NK-92 treated with Interleukin-12 subunit alpha and Interleukin-12 subunit beta, amount 100 ng/mL, for 24 hours (cell line): ENCODE measurements at regions not wholly inside any gene's neighbourhood (a gene's known extent, or its start where the extent isn't known, plus 50 kb on each side); places are given as distances from the start of the nearest gene placed in this dataset.

Experiments used
- DNase-seq: peaks from one replicate; lab custom pipeline; 2025; lab: John Stamatoyannopoulos, UW

GRCh38 chr4:53775381-53775780 is 184.1 kb upstream of the LNX1 start:
- no peak for DNase-seq

DNA sequence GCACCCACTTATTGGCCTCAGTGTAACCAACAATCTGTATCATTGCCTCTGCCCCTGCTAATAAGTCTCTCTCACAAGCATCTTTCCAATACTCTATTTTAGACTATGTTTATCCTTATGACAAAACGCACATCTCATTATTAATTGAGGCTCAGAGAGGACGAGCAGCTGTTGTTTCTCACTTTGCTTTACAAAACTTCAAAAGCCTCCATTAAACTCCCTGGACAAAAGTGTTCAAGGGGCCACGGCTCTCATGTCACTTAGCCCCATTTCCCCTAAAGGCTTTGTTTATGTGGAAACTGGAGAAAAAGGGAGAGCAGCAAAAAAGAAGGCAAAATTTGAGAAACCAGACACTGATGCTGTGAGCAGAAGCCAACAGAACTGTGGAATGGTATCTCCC is 180.0 kb upstream of the LNX1 start:
- DNase-seq, result no peak

- no peak for DNase-seq
Measured at GRCh38 chr4:53767482-53767881, 176.2 kb upstream of the LNX1 start.

DNA sequence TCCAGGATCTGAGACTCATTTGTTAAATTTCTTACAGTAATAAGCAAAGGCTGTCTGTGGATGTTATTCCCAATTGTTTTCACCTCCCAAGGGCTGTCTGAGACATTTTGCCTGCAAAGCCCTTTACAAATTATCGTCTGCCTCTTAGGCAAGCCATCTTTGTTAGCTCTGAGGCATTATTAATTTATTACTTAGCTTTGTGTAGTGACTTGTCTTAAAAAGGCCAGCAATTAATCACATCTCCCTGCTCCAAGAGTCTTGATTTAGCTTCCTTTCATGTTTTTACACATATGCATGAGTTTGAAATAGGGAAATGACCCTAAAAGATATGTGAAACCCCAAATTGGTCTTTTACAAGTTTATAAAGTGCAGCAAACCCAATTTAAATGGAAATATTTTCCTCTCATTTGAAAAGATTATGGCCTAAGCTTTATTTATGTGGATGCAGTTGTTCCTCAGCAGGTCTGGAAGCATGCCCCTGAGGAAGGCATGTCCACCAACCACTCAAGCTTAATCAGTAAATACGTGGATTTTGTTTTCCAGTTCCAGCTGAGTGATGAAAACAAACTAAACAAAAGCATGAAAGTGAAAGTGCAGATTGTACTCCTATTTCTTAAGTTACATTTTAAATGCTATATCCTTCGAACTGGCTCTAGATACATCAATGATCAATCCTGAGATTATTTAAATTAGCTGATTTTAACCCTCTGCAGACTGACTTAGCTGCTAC is 173.6 kb upstream of the LNX1 start:
- no peak for DNase-seq

DNA sequence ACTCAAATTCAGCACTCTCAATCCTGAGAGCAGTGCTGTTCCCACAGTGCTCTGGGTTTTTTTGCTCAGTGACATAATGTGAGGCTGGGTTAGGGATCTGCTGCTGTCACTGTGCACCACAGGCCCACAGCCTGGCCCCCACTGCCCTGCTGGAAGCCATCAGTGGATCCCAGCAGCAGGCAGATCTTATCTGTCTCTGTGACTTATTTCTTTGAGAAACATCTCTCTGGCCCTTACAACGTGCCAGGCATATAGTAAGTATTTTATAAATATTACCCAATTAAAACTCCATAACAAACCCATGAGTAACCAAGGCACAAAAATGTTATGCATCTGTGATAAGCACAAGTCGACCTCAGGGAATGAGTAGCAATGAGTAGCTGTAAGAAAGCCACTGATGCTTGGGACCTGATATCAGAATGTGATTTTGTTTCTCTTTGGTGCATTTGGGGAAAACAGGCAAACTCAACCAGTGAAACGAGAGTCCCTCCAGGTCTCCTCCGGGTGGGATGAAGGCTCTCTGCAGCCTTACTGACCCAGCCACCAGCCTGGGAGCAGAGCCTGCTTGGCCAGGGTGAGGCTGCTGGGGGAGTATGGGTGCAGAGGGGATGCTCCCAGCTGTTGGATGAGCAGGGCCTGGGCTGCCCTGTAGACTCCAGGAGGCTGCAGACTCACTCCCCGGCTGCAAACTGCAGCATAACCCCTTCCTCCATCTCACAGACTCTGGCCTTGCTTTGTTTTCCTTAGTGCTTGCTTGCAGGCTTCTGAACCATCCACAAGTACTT is 172.7 kb upstream of the LNX1 start:
- no peak for DNase-seq

GRCh38 chr4:53755656-53756055 is 164.4 kb upstream of the LNX1 start:
- no peak for DNase-seq

- DNase-seq, result no peak
Measured at GRCh38 chr4:53752124-53752523, 160.8 kb upstream of the LNX1 start.

GRCh38 chr4:53748328-53748772 is 157.1 kb upstream of the LNX1 start:
- DNase-seq, result no peak

GRCh38 chr4:53747401-53747800 is 156.1 kb upstream of the LNX1 start:
- no peak for DNase-seq

DNA sequence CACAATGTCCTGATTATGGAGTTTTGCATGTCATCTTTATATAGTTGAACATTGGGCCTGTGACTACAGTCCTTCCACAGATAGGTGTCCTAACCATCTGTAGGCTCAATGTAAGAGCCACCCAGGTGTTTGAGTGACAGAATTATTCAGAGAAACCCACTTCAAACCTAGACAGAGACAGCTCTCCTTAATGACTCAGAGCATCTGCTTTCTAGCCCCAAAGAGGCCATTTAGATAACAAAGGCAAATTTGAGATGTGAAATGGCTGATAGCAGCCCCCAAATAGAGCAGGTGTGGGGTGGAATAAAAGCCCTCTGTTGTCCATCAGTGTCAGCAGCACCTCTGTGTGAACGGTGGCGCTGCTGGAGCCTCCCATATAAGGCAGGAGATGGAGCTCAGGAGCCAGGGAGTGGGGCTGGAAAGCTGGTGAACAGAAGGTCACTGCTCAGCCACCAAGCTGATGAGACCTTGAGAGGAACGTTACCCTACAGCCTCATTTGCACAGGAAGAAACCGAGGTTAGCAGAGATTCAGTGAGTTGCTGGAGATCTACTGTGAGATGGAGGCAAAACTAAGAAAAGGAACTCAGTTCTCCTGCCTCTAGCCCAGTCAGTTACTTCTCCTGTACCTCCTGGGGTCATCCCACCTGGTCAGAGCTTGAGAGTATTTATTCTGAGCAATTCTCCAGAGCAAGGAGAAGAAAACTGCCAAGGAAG is 153.3 kb upstream of the LNX1 start:
- DNase-seq, result no peak

DNA sequence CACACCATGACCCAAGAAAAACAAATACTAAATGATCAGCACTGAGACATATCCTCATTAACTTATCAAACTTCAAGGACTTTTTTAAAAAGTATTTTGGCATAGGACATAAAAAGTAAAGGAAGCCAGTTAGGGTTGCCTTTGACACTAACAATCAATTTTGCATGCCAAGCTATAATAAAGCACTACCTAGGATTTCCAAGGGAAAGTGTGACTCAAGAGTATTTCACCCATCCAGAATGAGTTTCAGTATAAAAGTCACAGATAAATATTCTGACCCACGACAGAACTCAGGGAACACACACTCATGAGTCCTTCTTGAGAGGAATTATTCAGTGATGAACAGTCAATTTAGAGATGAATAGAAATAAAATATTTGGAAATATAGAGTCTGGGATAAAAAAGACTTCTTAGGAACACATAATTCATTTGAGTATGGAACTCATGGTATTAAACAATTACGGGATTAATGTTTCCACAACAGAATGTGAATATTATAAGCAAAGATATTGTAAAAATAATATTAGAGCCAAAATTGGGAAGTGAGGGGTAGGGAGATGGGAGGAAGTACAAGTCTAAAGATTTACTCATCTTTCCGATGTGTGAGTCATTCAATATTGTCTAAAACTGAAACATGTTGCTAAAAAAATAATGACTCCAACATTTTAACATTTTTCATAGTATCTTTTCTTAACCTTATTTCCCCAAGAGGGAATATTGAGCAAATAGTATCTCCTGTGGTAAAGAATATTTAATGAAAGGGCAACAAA is 143.5 kb upstream of the LNX1 start:
- DNase-seq, result no peak

DNA sequence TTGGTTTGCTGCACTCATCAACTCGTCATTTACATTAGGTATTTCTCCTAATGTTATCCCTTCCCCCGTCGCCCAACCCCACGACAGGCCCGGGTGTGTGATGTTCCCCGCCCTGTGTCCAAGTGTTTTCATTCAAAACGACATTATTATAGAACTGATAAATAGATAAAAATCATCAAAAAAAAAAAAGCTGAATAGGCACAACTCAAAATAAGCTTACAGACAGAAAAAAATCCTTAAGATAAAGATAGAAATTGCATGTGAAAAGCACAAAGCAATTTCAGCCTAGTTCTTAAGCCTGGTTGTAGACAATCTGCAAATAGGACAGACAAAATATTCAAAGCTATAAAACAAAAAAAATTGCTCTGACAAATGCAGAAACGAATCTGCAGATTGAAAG is 142.9 kb upstream of the LNX1 start:
- no peak for DNase-seq

DNA sequence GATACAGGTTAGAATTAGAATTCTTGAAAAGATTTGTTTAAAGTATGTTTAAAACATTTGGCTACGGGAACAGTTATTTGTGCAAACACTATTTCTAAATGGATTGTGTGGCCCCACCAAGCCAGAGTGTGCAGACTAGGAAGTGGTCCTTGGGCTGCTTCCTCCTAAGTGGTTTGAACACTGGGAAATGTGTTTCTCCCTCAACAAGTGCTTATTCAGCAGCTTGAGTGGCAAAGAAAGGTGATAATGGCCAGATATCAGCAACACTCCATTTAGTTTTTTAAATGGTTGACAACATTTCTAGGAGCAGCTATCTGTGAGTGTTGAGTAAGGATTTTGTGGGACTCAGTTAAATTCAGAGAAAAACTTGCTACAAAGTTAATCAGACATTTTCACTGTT is 141.4 kb upstream of the LNX1 start:
- no peak for DNase-seq

DNA sequence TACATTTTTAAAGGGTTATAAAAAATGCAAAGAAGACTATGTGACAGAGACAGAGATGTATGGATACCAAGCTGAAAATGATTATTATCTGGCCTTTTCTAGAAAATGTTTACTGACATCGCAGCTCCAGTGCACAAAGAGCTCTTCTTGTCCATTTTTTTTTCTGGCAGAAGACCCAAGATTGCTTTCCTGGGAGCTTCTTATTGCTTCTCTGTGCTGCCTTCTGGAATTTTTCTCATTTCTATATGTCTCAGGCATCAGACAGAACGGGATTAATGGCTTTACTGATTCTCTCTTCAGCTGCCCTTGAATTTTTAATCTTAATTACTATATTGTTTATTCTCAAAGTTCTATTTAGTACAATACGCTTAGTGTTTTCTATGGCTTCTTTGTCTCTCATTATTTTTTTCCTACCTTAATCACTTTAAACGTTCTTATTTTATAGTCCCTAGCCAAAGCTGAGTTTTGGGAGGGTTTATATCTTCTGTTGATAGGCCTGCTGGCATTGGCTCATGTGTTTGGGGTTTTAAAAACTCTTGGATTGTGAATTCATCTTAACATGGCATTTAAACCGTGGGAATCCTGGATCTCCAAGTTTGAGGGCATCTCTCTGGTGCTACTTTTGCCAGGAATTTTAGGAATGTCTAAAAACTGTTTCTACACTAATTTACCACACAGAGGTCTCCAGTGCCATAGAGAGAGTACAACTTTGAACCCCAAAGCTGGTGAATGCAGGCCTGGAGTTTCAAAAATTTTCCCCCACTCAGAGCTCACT is 138.9 kb upstream of the LNX1 start:
- DNase-seq, result no peak

- no peak for DNase-seq
Measured at GRCh38 chr4:53722110-53722509, 130.8 kb upstream of the LNX1 start.

DNA sequence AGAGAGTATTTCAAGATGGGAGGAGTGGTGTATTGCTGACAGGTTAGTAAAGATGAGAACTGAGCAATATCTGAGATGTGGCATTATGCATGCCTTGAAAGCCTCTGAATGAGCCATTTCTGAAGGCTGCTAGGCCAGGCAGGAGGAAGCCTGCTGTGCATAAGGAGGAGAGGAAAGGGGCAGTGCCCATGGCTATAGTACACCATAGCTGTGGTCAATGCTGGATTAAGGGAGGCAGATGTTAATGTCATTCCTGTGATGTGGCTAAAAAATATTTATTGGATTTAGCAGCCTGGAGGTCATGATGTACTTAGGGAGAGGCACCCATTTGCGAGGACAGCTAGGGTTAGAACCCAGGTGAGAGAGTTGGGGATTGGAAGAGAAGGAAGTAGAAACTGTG is 130.0 kb upstream of the LNX1 start:
- DNase-seq, result no peak

DNA sequence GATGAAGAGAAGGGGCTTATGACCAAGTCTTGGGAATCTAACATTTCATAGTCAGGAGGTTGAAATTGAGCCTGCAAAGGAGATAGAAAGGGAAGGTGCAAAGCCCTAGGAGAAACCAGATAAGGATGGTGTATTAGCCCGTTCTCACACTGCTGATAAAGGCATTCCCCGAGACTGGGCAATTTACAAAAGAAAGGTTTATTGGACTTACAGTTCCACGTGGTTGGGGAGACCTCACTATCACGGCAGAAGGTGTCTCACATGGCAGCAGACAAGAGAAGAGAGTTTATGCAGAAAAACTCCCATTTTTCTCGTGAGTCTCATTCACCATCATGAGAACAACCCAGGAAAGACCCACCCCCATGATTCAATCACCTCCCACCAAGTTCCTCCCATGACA is 129.5 kb upstream of the LNX1 start:
- no peak for DNase-seq

DNA sequence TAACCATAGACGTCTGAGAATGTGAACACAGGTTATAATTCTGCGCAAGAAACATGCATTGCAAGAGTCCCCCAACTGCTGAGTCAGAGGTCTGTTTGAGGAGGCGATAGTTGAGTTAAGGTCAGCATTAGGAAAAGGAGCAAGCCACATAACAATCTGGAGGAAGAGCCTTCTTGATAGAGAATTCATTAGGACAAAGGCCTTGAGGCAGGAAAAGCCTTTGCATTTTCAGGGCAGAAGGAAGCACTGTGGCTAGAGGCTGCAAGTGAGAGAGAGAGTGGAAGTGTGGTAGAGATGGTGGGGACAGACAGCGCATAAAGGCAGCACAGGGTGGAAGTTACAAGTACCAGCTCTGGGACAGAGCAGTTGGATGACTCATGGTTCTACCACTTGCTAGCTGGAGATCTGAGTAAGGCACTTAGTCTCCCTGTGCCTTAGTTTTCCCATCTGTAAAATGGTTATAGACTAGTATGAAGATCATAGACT is 125.8 kb upstream of the LNX1 start:
- no peak for DNase-seq

GRCh38 chr4:53716471-53717063 is 125.3 kb upstream of the LNX1 start:
- DNase-seq, result no peak

GRCh38 chr4:53716011-53716410 is 124.7 kb upstream of the LNX1 start:
- no peak for DNase-seq
